ENCODE measurements at regions not wholly inside any gene's neighbourhood (a gene's known extent, or its start where the extent isn't known, plus 50 kb on each side); places are given as distances from the start of the nearest gene placed in this dataset.

GRCh38 chr7:36034020-36034419, 119.0 kb upstream of the EEPD1 start:
- Histone ChIP-seq H3K36me3 (no peaks in the 10 kb centered on the region), H3K27ac (no peak overlapping the region), H3K27me3 (no peaks in the 10 kb centered on the region), H3K4me1 (peaks cover 0 to 15% (median 0%) of the 10 kb centered on the region in 4 donors), H3K9me3 (no peaks in the 10 kb centered on the region), H3K4me3 (no peak overlapping the region)
- TF ChIP-seq CTCF (IDR thresholded peaks at IDR 0.05) (no peak), POLR2A (IDR thresholded peaks at IDR 0.05) (no peak)
- DNase-seq, result no peak

GRCh38 chr7:36035186-36035585, 117.9 kb upstream of the EEPD1 start:
- no peak for DNase-seq
- Histone ChIP-seq H3K36me3 (no peaks in the 10 kb centered on the region), H3K4me3 (no peak overlapping the region), H3K27me3 (no peaks in the 10 kb centered on the region), H3K27ac (no peak overlapping the region), H3K4me1 (peaks cover 0 to 15% (median 0%) of the 10 kb centered on the region in 4 donors), H3K9me3 (no peaks in the 10 kb centered on the region)
- no peak for TF ChIP-seq CTCF (IDR thresholded peaks at IDR 0.05)
- no peak for TF ChIP-seq POLR2A (IDR thresholded peaks at IDR 0.05)

GRCh38 chr7:36036590-36036989, 116.5 kb upstream of the EEPD1 start:
- peak overlapping the region in 2 of 4 donors; percentile 45 to 62 for H3K27ac ChIP-seq
- no peaks in the 10 kb centered on the region for H3K9me3 ChIP-seq
- TF ChIP-seq CTCF (IDR thresholded peaks at IDR 0.05) (no peak), POLR2A (IDR thresholded peaks at IDR 0.05) (no peak)
- H3K4me3 ChIP-seq, result no peak overlapping the region
- no peaks in the 10 kb centered on the region for H3K27me3 ChIP-seq
- H3K4me1 ChIP-seq, result peaks cover 0 to 15% (median 0%) of the 10 kb centered on the region in 4 donors
- no peaks in the 10 kb centered on the region for H3K36me3 ChIP-seq
- no peak for DNase-seq

- no peak overlapping the region for H3K4me3 ChIP-seq
- no peaks in the 10 kb centered on the region for H3K9me3 ChIP-seq
- no peaks in the 10 kb centered on the region for H3K36me3 ChIP-seq
- no peaks in the 10 kb centered on the region for H3K27me3 ChIP-seq
- TF ChIP-seq POLR2A (IDR thresholded peaks at IDR 0.05), result no peak
- TF ChIP-seq CTCF (IDR thresholded peaks at IDR 0.05), result no peak
- peaks cover 0 to 15% (median 0%) of the 10 kb centered on the region in 4 donors for H3K4me1 ChIP-seq
- DNase-seq, result peak in 2 of 3 donors; percentile 63 to 70
- H3K27ac ChIP-seq, result peak overlapping the region in 2 of 4 donors; percentile 45 to 62
Measured at GRCh38 chr7:36037121-36037662, 115.9 kb upstream of the EEPD1 start.

- Histone ChIP-seq H3K4me1 (peaks cover 0 to 15% (median 0%) of the 10 kb centered on the region in 4 donors), H3K36me3 (no peaks in the 10 kb centered on the region), H3K27ac (no peak overlapping the region), H3K27me3 (no peaks in the 10 kb centered on the region), H3K9me3 (no peaks in the 10 kb centered on the region), H3K4me3 (no peak overlapping the region)
- no peak for DNase-seq
- TF ChIP-seq CTCF (IDR thresholded peaks at IDR 0.05) (no peak), POLR2A (IDR thresholded peaks at IDR 0.05) (no peak)
Measured at GRCh38 chr7:36038063-36038721, 114.9 kb upstream of the EEPD1 start.

All from Peyer's patch (tissue), 4 donors.